PFSK-1 (cell line): ENCODE measurements at regions not wholly inside any gene's neighbourhood (a gene's known extent, or its start where the extent isn't known, plus 50 kb on each side); places are given as distances from the start of the nearest gene placed in this dataset.

Source experiments
- FOXP2 ChIP-seq: optimal IDR thresholded peaks from 2 replicates; pipeline ENCODE3; 2011; ENCODE audit warnings: borderline replicate concordance, control low read depth, inconsistent platforms; ENCODE audit not compliant: insufficient read depth; ENCODE audit errors: extremely low read length, extremely low read depth
- POLR2AphosphoS5 ChIP-seq: IDR thresholded peaks from 2 replicates; pipeline ENCODE4 v1.6.1; 2012; ENCODE audit warnings: low read depth, mild to moderate bottlenecking, control low read depth, low read length, moderate library complexity
- REST ChIP-seq, 2 experiments: IDR thresholded peaks; 2 replicates each; pipeline versions ENCODE4 v1.6.1 to v1.8.0; 2011 to 2012; ENCODE audit warnings: low read depth in 2 of 2, low read length in 2 of 2, control low read depth in 1 of 2, inconsistent platforms in 1 of 2, mild to moderate bottlenecking in 1 of 2, moderate library complexity in 1 of 2; ENCODE audit not compliant: insufficient read depth in 1 of 2
- SIN3A ChIP-seq: IDR thresholded peaks from 2 replicates; pipeline ENCODE4 v1.6.1; 2012; ENCODE audit warnings: mild to moderate bottlenecking, low read length, moderate library complexity, borderline replicate concordance; ENCODE audit not compliant: insufficient read depth
- TAF1 ChIP-seq: IDR thresholded peaks from 2 replicates; pipeline ENCODE4 v1.6.1; 2012; ENCODE audit warnings: low read length, control low read depth, borderline replicate concordance; ENCODE audit not compliant: insufficient read depth

GRCh38 chr2:83784315-83784714 lies 674.8 kb downstream of the SUCLG1 start:
- no peak for TF ChIP-seq POLR2AphosphoS5
- TF ChIP-seq FOXP2: no peak
- no peak for TF ChIP-seq TAF1
- TF ChIP-seq REST (IDR thresholded peaks at IDR 0.05; ENCODE audit: insufficient read depth in 1 of 2, low read depth in 2 of 2, low read length in 2 of 2): no peak
- TF ChIP-seq SIN3A: no peak

GRCh38 chr2:83782122-83782521 lies 677.0 kb downstream of the SUCLG1 start:
- TF ChIP-seq FOXP2: no peak
- no peak for TF ChIP-seq REST (IDR thresholded peaks at IDR 0.05; ENCODE audit: insufficient read depth in 1 of 2, low read depth in 2 of 2, low read length in 2 of 2)
- no peak for TF ChIP-seq SIN3A
- TF ChIP-seq TAF1: no peak
- TF ChIP-seq POLR2AphosphoS5: no peak

- TF ChIP-seq TAF1 (no peak), POLR2AphosphoS5 (no peak), REST (IDR thresholded peaks at IDR 0.05; ENCODE audit: insufficient read depth in 1 of 2, low read depth in 2 of 2, low read length in 2 of 2) (no peak)
These were observed 694.6 kb downstream of the SUCLG1 start for GRCh38 chr2:83764447-83765005.

- TF ChIP-seq FOXP2: no peak
- TF ChIP-seq SIN3A: no peak
- no peak for TF ChIP-seq TAF1
- no peak for TF ChIP-seq POLR2AphosphoS5
- no peak for TF ChIP-seq REST (IDR thresholded peaks at IDR 0.05; ENCODE audit: insufficient read depth in 1 of 2, low read depth in 2 of 2, low read length in 2 of 2)
These were observed 701.8 kb downstream of the SUCLG1 start for GRCh38 chr2:83757329-83757728.

GRCh38 chr2:83756219-83756618 lies 702.9 kb downstream of the SUCLG1 start:
- no peak for TF ChIP-seq POLR2AphosphoS5
- TF ChIP-seq REST (IDR thresholded peaks at IDR 0.05; ENCODE audit: insufficient read depth in 1 of 2, low read depth in 2 of 2, low read length in 2 of 2): no peak
- no peak for TF ChIP-seq TAF1
- TF ChIP-seq FOXP2: no peak
- TF ChIP-seq SIN3A: no peak
